K562 (cell line): ENCODE measurements at regions not wholly inside any gene's neighbourhood (a gene's known extent, or its start where the extent isn't known, plus 50 kb on each side); places are given as distances from the start of the nearest gene placed in this dataset.

ENCODE experiments used
- ATAC-seq: fragments of 200-7000 bp; cut with Tn5 transposase; 3 replicates; pipeline ENCODE4 v1.9.1; 2020; ENCODE audit warnings: moderate library complexity
- BruUV-seq: library from RNA; stranded (reverse); fragments of 400-500 nt; replicated peaks from 2 replicates; lab custom pipeline; 2021; lab: Mats Ljungman, UMichigan
- CTCF ChIA-PET: fragments of 300-600 bp; formaldehyde crosslinking; extraction: SDS; loops from one replicate; lab custom pipeline; 2021; ENCODE audit warnings: low intra/inter-chr PET ratio; lab: Yijun Ruan, JAX
- POLR2A ChIA-PET: fragments of 300-600, 350-650 bp; sonication (Branson Sonifier 250); formaldehyde crosslinking; extraction: SDS; loops from one replicate; lab custom pipeline; 2021; ENCODE audit warnings: antibody characterized with exemption, inconsistent platforms; lab: Yijun Ruan, JAX
- DNase-seq, 4 experiments: peaks; one replicate each; pipeline versions ENCODE4 v3.0.0 to v3.0.0-alpha.2; 2011 to 2018; ENCODE audit warnings: low spot score in 3 of 4, mixed read lengths in 3 of 4; ENCODE audit errors: extremely low read depth in 1 of 4
- FAIRE-seq: peaks from 2 replicates; lab custom pipeline; 2011; peaks lifted over from hg19 to GRCh38; lab: Jason Lieb, UNC
- H2AFZ ChIP-seq: 2 replicates; pipeline ENCODE4 v1.6.0; 2011; ENCODE audit warnings: low read depth, low read length, control low read depth, inconsistent platforms
- H3K27ac ChIP-seq: fragments of 200-600 bp; 3 replicates; pipeline ENCODE4 v1.8.0; 2011; ENCODE audit warnings: low read depth, mild to moderate bottlenecking, control low read depth, inconsistent platforms, low read length, moderate library complexity, mixed read lengths; ENCODE audit errors: extremely low read depth
- H3K27me3 ChIP-seq, 2 experiments: fragments of 300-600 bp in 1 of 2; 2 replicates in 1 of 2; 3 replicates in 1 of 2; pipeline versions ENCODE4 v1.6.0 to v1.8.0; 2011; ENCODE audit warnings: inconsistent platforms in 2 of 2, low read length in 2 of 2, mild to moderate bottlenecking in 1 of 2, mixed read lengths in 1 of 2, moderate library complexity in 1 of 2; ENCODE audit not compliant: control insufficient read depth in 2 of 2, insufficient read depth in 2 of 2
- H3K36me3 ChIP-seq: fragments of 300-600 bp; 3 replicates; pipeline ENCODE4 v1.8.0; 2011; ENCODE audit warnings: mild to moderate bottlenecking, low read length, inconsistent platforms; ENCODE audit not compliant: control insufficient read depth, insufficient read depth
- H3K4me1 ChIP-seq, 2 experiments: fragments of 200-600 bp in 1 of 2; replicated peaks in 1 of 2; 2 replicates in 1 of 2; 3 replicates in 1 of 2; pipeline versions ENCODE4 v1.5.1 to v1.8.0; 2011; ENCODE audit warnings: inconsistent platforms in 2 of 2, low read length in 2 of 2, mild to moderate bottlenecking in 1 of 2, mixed read lengths in 1 of 2, moderate library complexity in 1 of 2; ENCODE audit not compliant: control insufficient read depth in 2 of 2, insufficient read depth in 2 of 2
- H3K4me2 ChIP-seq: 2 replicates; pipeline ENCODE4 v1.6.1; 2011; ENCODE audit warnings: low read length, control low read depth, inconsistent platforms, mixed read lengths; ENCODE audit not compliant: insufficient read depth
- H3K4me3 ChIP-seq: fragments of 200-600 bp; sonication (generic), shearing (Covaris generic); 2 replicates; pipeline ENCODE4 v1.5.1; 2016; ENCODE audit warnings: control low read depth, inconsistent platforms
- H3K79me2 ChIP-seq: fragments of 200-600 bp; 3 replicates; pipeline ENCODE4 v1.8.0; 2011; ENCODE audit warnings: low read length, inconsistent platforms; ENCODE audit not compliant: control insufficient read depth, insufficient read depth
- H3K9ac ChIP-seq, 2 experiments: 2 replicates each; pipeline versions ENCODE4 v1.6.0 to v1.6.1; 2011; ENCODE audit warnings: low read depth in 2 of 2, low read length in 2 of 2, control low read depth in 1 of 2, inconsistent platforms in 1 of 2, mild to moderate bottlenecking in 1 of 2, mixed read lengths in 1 of 2; ENCODE audit not compliant: insufficient read depth in 1 of 2
- H3K9me1 ChIP-seq: one replicate; pipeline ENCODE4 v1.6.0; 2011; ENCODE audit warnings: inconsistent platforms, mild to moderate bottlenecking, low read length, moderate library complexity; ENCODE audit not compliant: control insufficient read depth, insufficient read depth
- H3K9me3 ChIP-seq: replicated peaks from 2 replicates; pipeline ENCODE4 v1.5.1; 2011; ENCODE audit warnings: low read depth, low read length, inconsistent platforms; ENCODE audit not compliant: control insufficient read depth, insufficient read depth
- H4K20me1 ChIP-seq: replicated peaks from 2 replicates; pipeline ENCODE4 v1.6.1; 2011; ENCODE audit warnings: low read length, inconsistent platforms, mixed read lengths; ENCODE audit not compliant: control insufficient read depth, insufficient read depth
- ATF3 ChIP-seq, 2 experiments: fragments of 450-650 bp in 1 of 2; sonication (generic) in 1 of 2; formaldehyde crosslinking in 1 of 2; IDR thresholded peaks in 1 of 2; conservative IDR thresholded peaks in 1 of 2; 2 replicates each; pipeline versions ENCODE4 v1.6.1 to v1.8.1; 2016 to 2023; ENCODE audit warnings: mild to moderate bottlenecking in 2 of 2, moderate library complexity in 2 of 2, inconsistent platforms in 1 of 2, missing genetic modification reagents in 1 of 2
- SP2 ChIP-seq: IDR thresholded peaks from 2 replicates; pipeline ENCODE4 v1.6.1; 2011; ENCODE audit warnings: mild to moderate bottlenecking, low read depth, low read length, moderate library complexity; ENCODE audit not compliant: poor library complexity, severe bottlenecking; ENCODE audit errors: extremely low read depth
- ZNF134 ChIP-seq: fragments of 250-450 bp; sonication (Bioruptor Pico); conservative IDR thresholded peaks from 2 replicates; pipeline ENCODE4 v1.4.0; 2020
- ZNF217 ChIP-seq: sonication (generic); formaldehyde crosslinking; IDR thresholded peaks from 2 replicates; pipeline ENCODE4 v1.8.0; 2022; ENCODE audit warnings: mild to moderate bottlenecking, missing genetic modification reagents
- ZNF586 ChIP-seq: fragments of 450-650 bp; formaldehyde crosslinking; conservative IDR thresholded peaks from 2 replicates; pipeline ENCODE4 v1.4.0; 2020; ENCODE audit warnings: mild to moderate bottlenecking, moderate library complexity
- WGBS: fragments of 100-300 bp; shearing (Covaris generic); methylation state at CpG from one replicate; pipeline ENCODE4 v1.1.6; 2016; ENCODE audit warnings: low coverage, mixed read lengths; ENCODE audit not compliant: insufficient coverage; ENCODE audit errors: missing lambda C conversion rate; 5-methylcytosine and 5-hydroxymethylcytosine counted together
- in situ Hi-C: fragments of 300-500 bp; cut with MboI; formaldehyde crosslinking; loops from 4 replicates; pipeline ENCODE4 v1.15.0; 2018; ENCODE audit warnings: inconsistent platforms, mixed read lengths
- intact Hi-C: fragments of 100-400 bp; cut with micrococcal nuclease; formaldehyde crosslinking; loops from 2 replicates; pipeline ENCODE4 v1.14.2; 2022
- TF ChIP-seq, protein P1 (sequence below): fragments of 450-650 bp; IDR thresholded peaks from 2 replicates; pipeline ENCODE4 v1.6.1; 2016; ENCODE audit warnings: low read depth

DNA sequence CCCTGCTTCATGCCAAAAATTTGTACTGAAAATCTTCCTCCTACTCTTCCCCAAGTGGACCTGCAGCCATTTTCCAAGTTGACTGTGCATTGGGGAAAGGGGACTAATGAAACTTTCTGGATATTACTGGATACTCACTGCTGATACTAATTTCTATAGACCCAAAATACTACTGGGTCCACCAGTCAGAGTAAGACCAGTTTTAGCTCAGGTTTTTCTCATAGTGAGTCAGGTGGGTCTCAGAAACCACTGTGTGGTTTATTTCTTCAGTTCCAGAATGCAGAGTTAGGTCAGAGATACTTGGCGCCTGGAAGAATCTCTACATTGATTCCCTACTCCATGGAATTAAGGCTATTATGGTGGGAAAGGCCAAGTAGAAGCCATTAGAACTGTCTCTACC is 274.8 kb upstream of the SYNCRIP start:
- Histone ChIP-seq H3K4me2 (no peak overlapping the region), H2AFZ (no peak overlapping the region), H3K27me3 (no peaks in the 10 kb centered on the region), H3K9me1 (no peaks in the 10 kb centered on the region), H4K20me1 (no peaks in the 10 kb centered on the region), H3K27ac (no peak overlapping the region), H3K9me3 (no peaks in the 10 kb centered on the region), H3K4me1 (no peaks in the 10 kb centered on the region), H3K9ac (no peak overlapping the region), H3K4me3 (no peak overlapping the region), H3K79me2 (no peaks in the 10 kb centered on the region)
- no peak for FAIRE-seq
- POLR2A ChIA-PET: interaction anchor here (0.7 kb wide), 1 partner anchor 1024 kb away, joined by 3 read pairs; no protein-coding TSS in a partner anchor
- no TSS peak for BruUV-seq
- in situ Hi-C loops: no loop called here
- WGBS: 0% methylated on average over 1 of the region's 1 CpG
- intact Hi-C loops: no loop called here
- TF ChIP-seq ZNF134 (no peak), ZNF586 (CRISPR knock-in tag) (no peak), ATF3 (IDR thresholded peaks at IDR 0.05) (no peak), ATF3 (CRISPR knock-in tag; conservative IDR thresholded peaks at IDR 0.05) (no peak), ZNF217 (no peak), SP2 (no peak)
- TF ChIP-seq, protein P1, sequence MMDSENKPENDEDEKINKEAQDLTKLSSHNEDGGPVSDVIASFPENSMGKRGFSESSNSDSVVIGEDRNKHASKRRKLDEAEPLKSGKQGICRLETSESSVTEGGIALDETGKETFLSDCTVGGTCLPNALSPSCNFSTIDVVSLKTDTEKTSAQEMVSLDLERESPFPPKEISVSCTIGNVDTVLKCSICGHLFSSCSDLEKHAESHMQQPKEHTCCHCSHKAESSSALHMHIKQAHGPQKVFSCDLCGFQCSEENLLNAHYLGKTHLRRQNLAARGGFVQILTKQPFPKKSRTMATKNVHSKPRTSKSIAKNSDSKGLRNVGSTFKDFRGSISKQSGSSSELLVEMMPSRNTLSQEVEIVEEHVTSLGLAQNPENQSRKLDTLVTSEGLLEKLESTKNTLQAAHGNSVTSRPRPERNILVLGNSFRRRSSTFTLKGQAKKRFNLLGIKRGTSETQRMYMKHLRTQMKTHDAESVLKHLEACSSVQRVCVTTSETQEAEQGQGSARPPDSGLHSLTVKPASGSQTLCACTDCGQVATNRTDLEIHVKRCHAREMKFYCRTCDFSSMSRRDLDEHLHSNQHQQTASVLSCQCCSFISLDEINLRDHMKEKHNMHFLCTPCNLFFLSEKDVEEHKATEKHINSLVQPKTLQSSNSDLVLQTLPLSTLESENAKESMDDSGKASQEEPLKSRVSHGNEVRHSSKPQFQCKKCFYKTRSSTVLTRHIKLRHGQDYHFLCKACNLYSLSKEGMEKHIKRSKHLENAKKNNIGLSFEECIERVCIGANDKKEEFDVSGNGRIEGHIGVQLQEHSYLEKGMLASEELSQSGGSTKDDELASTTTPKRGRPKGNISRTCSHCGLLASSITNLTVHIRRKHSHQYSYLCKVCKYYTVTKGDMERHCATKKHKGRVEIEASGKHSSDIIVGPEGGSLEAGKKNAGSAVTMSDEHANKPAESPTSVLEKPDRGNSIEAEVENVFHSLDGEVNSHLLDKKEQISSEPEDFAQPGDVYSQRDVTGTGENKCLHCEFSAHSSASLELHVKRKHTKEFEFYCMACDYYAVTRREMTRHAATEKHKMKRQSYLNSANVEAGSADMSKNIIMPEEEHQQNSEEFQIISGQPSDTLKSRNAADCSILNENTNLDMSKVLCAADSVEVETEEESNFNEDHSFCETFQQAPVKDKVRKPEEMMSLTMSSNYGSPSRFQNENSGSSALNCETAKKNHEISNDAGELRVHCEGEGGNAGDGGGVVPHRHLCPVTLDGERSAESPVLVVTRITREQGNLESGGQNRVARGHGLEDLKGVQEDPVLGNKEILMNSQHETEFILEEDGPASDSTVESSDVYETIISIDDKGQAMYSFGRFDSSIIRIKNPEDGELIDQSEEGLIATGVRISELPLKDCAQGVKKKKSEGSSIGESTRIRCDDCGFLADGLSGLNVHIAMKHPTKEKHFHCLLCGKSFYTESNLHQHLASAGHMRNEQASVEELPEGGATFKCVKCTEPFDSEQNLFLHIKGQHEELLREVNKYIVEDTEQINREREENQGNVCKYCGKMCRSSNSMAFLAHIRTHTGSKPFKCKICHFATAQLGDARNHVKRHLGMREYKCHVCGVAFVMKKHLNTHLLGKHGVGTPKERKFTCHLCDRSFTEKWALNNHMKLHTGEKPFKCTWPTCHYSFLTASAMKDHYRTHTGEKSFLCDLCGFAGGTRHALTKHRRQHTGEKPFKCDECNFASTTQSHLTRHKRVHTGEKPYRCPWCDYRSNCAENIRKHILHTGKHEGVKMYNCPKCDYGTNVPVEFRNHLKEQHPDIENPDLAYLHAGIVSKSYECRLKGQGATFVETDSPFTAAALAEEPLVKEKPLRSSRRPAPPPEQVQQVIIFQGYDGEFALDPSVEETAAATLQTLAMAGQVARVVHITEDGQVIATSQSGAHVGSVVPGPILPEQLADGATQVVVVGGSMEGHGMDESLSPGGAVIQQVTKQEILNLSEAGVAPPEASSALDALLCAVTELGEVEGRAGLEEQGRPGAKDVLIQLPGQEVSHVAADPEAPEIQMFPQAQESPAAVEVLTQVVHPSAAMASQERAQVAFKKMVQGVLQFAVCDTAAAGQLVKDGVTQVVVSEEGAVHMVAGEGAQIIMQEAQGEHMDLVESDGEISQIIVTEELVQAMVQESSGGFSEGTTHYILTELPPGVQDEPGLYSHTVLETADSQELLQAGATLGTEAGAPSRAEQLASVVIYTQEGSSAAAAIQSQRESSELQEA: no peak
- TF ChIP-seq, all 486 proteins: peak for 0
- CTCF ChIA-PET: no interaction called here
- ATAC-seq (no peak), DNase-seq (no peak)
- H3K36me3 ChIP-seq: no peaks in the 10 kb centered on the region
